Sigmoid colon (tissue), 4 donors: ENCODE measurements at regions not wholly inside any gene's neighbourhood (a gene's known extent, or its start where the extent isn't known, plus 50 kb on each side); places are given as distances from the start of the nearest gene placed in this dataset.
"Not testable (repeated sequence)": the region's sequence is repeated elsewhere in the genome, so short reads cannot be mapped to it uniquely, and the experiment has no call there.

Experiments used
- EP300 ChIP-seq, 4 donors: sonication (generic); formaldehyde crosslinking; IDR thresholded peaks; one replicate each; pipeline ENCODE4 v1.6.1; 2017; ENCODE audit warnings: antibody characterized with exemption in 4 of 4
- POLR2A ChIP-seq, 2 donors: fragments of 450-650 bp; IDR thresholded peaks; one replicate each; pipeline ENCODE4 v1.6.1; 2016; ENCODE audit warnings: antibody characterized with exemption in 2 of 2, mild to moderate bottlenecking in 2 of 2, moderate library complexity in 2 of 2
- TF ChIP-seq, protein P1 (sequence below), 4 experiments: fragments of 450-650 bp in 3 of 4; fragments of 200-600 bp in 1 of 4; IDR thresholded peaks; one replicate each; pipeline ENCODE4 v1.5.1; 2016 to 2019; ENCODE audit warnings: antibody characterized with exemption in 4 of 4, mild to moderate bottlenecking in 3 of 4, moderate library complexity in 2 of 4

DNA sequence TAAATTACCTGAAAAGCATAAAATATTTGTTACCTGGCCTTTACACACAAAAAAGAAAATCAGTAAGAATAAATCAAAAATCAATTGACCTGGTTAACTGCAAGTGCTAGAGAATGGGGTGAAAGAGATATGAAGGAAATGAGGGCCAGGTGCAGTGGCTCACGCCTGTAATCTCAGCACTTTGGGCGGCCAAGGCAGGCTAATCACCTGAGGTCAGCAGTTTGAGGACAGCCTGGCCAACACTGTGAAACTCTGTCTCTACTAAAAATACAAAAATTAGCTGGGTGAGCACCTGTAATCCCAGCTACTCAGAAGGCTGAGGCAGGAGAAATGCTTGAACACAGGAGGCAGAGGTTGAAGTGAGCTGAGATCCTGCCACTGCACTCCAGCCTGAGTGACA is 1908.7 kb downstream of the PCDH9 start:
- TF ChIP-seq, protein P1, sequence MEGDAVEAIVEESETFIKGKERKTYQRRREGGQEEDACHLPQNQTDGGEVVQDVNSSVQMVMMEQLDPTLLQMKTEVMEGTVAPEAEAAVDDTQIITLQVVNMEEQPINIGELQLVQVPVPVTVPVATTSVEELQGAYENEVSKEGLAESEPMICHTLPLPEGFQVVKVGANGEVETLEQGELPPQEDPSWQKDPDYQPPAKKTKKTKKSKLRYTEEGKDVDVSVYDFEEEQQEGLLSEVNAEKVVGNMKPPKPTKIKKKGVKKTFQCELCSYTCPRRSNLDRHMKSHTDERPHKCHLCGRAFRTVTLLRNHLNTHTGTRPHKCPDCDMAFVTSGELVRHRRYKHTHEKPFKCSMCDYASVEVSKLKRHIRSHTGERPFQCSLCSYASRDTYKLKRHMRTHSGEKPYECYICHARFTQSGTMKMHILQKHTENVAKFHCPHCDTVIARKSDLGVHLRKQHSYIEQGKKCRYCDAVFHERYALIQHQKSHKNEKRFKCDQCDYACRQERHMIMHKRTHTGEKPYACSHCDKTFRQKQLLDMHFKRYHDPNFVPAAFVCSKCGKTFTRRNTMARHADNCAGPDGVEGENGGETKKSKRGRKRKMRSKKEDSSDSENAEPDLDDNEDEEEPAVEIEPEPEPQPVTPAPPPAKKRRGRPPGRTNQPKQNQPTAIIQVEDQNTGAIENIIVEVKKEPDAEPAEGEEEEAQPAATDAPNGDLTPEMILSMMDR (IDR thresholded peaks at IDR 0.05) = not testable (repeated sequence)
- not testable (repeated sequence) for TF ChIP-seq POLR2A, EP300 (IDR thresholded peaks at IDR 0.05)
